Ishikawa (cell line): ENCODE measurements at regions not wholly inside any gene's neighbourhood (a gene's known extent, or its start where the extent isn't known, plus 50 kb on each side); places are given as distances from the start of the nearest gene placed in this dataset.

Experiments used
- CEBPB ChIP-seq: IDR thresholded peaks from 2 replicates; pipeline ENCODE4 v1.6.1; 2012
- CREB1 ChIP-seq: IDR thresholded peaks from 2 replicates; pipeline ENCODE4 v1.6.1; 2012; ENCODE audit warnings: low read depth
- EGR1 ChIP-seq: IDR thresholded peaks from 2 replicates; pipeline ENCODE4 v1.6.1; 2012
- EP300 ChIP-seq: IDR thresholded peaks from 2 replicates; pipeline ENCODE4 v1.6.1; 2012; ENCODE audit warnings: borderline replicate concordance
- FOXM1 ChIP-seq: IDR thresholded peaks from 2 replicates; pipeline ENCODE4 v1.6.1; 2012; ENCODE audit warnings: low read depth, borderline replicate concordance
- NFIC ChIP-seq: IDR thresholded peaks from 2 replicates; pipeline ENCODE4 v1.6.1; 2012
- RAD21 ChIP-seq: IDR thresholded peaks from 2 replicates; pipeline ENCODE4 v1.6.1; 2012; ENCODE audit warnings: low read depth
- TAF1 ChIP-seq: IDR thresholded peaks from 2 replicates; pipeline ENCODE4 v1.6.1; 2012; ENCODE audit warnings: low read depth, mild to moderate bottlenecking
- TCF12 ChIP-seq: IDR thresholded peaks from 2 replicates; pipeline ENCODE4 v1.6.1; 2012; ENCODE audit warnings: low read depth
- TEAD4 ChIP-seq: IDR thresholded peaks from 2 replicates; pipeline ENCODE4 v1.6.1; 2012
- YY1 ChIP-seq: IDR thresholded peaks from 2 replicates; pipeline ENCODE4 v1.6.1; 2012; ENCODE audit warnings: low read depth
- ZBTB7A ChIP-seq: IDR thresholded peaks from 2 replicates; pipeline ENCODE4 v1.6.1; 2012; ENCODE audit warnings: low read depth
- TF ChIP-seq, protein P1 (sequence below): IDR thresholded peaks from 2 replicates; pipeline ENCODE4 v1.6.1; 2012
- TF ChIP-seq, protein P2 (sequence below): IDR thresholded peaks from 2 replicates; pipeline ENCODE4 v1.6.1; 2012
- TF ChIP-seq, protein P3 (sequence below): IDR thresholded peaks from 2 replicates; pipeline ENCODE4 v1.6.1; 2012; ENCODE audit warnings: low read depth, mild to moderate bottlenecking

DNA sequence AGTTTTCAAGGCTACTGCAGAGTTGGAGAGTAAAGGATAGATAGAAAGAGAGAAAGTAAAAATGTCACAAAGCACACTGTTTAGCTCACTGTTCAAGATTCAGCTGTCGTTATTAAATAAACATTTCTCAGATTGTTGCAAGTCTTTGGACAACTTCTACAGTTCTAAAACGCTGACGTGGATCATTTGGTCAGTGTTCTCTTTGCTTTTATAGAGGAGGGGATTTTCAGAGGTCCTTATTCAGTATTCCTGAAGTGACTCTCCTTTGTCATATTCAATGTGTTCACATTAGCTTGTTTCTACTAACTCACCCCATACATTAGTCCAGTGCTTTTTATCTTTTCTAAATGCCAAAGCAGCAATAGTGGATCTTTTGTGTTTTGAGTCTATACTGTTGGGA, 154.7 kb upstream of the ARGLU1 start:
- no peak for TF ChIP-seq NFIC
- TF ChIP-seq CEBPB = no peak
- TF ChIP-seq RAD21 = no peak
- TF ChIP-seq, protein P1, sequence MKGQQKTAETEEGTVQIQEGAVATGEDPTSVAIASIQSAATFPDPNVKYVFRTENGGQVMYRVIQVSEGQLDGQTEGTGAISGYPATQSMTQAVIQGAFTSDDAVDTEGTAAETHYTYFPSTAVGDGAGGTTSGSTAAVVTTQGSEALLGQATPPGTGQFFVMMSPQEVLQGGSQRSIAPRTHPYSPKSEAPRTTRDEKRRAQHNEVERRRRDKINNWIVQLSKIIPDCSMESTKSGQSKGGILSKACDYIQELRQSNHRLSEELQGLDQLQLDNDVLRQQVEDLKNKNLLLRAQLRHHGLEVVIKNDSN = no peak
- no peak for TF ChIP-seq TAF1
- TF ChIP-seq, protein P2, sequence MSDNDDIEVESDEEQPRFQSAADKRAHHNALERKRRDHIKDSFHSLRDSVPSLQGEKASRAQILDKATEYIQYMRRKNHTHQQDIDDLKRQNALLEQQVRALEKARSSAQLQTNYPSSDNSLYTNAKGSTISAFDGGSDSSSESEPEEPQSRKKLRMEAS = no peak

DNA sequence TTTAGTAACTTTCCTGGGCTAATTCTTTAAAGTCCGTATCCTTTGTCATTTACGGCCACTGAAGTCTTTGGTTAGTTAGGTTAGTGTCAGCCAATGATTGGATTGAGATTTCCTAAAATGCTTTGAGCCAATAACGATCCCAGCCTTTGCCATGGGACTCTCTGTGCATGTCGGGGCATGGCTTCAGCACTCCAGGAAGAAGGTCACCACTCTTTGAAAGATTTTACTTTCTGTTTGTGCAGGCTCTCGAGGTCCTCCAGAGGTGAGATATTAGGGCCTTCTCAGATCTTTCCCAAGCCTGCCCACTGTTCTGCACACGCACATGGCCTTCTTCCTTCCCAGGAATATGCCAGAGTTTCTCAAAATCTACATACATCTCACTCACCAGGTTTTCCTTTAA, 153.7 kb upstream of the ARGLU1 start:
- no peak for TF ChIP-seq EGR1
- no peak for TF ChIP-seq TEAD4

DNA sequence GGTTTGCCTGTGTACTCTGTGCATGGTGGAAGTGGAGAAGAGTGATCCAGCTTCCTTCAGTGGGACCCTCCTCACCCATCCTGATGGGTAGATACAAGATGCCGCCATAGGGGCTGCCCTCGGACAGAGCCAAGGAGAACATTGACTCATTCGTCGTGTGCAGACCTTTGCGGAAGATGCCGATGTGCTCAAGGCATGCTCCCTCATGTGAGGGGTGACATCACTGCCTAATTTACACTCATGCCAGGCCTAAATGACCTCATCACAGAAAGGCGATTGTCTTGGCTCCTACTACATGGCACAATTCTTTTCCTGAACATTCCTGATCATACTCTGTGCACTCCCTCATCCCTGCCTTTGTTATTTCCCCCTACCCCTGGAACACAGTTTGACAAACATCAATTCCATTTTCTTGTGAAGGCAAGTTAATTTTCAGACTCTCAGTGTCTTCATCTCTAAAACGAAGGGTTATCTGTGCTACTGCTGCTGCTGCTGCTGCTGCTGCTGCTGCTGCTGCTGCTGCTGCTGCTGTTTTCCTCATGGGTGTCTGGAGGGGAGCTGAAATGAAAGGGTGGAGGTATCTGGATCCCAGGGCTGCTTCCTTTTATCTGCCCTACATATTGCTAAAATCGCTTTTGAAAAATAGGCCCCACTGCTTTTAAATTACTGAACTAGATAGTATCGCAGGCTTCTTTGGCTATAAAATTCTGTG, 146.5 kb upstream of the ARGLU1 start:
- TF ChIP-seq CEBPB = no peak
- TF ChIP-seq FOXM1 = no peak
- no peak for TF ChIP-seq TAF1
- TF ChIP-seq, protein P3, sequence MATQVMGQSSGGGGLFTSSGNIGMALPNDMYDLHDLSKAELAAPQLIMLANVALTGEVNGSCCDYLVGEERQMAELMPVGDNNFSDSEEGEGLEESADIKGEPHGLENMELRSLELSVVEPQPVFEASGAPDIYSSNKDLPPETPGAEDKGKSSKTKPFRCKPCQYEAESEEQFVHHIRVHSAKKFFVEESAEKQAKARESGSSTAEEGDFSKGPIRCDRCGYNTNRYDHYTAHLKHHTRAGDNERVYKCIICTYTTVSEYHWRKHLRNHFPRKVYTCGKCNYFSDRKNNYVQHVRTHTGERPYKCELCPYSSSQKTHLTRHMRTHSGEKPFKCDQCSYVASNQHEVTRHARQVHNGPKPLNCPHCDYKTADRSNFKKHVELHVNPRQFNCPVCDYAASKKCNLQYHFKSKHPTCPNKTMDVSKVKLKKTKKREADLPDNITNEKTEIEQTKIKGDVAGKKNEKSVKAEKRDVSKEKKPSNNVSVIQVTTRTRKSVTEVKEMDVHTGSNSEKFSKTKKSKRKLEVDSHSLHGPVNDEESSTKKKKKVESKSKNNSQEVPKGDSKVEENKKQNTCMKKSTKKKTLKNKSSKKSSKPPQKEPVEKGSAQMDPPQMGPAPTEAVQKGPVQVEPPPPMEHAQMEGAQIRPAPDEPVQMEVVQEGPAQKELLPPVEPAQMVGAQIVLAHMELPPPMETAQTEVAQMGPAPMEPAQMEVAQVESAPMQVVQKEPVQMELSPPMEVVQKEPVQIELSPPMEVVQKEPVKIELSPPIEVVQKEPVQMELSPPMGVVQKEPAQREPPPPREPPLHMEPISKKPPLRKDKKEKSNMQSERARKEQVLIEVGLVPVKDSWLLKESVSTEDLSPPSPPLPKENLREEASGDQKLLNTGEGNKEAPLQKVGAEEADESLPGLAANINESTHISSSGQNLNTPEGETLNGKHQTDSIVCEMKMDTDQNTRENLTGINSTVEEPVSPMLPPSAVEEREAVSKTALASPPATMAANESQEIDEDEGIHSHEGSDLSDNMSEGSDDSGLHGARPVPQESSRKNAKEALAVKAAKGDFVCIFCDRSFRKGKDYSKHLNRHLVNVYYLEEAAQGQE = no peak
- no peak for TF ChIP-seq CREB1
- no peak for TF ChIP-seq TCF12
- TF ChIP-seq ZBTB7A = no peak
- no peak for TF ChIP-seq EP300
- no peak for TF ChIP-seq TEAD4
- TF ChIP-seq YY1 = no peak
- TF ChIP-seq, protein P1 = no peak

DNA sequence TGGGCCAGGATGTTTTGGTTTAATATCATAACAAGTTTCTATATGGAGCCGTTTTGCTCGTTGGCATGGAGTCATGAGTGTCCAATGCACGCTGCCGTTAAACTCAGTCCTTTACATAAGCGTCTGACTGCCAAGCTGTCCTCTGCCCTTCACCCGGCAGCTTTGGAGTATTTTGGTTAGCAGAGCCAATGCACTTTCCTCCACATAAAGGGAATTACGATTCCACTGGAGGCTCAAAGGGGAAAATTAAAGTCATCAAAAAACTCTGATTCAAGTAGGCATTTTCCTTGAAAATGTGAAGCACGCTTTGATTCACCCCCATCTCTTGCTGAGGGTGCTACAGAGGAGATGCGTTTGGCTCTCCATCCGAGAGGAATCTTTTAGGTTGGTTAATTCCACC, 144.4 kb upstream of the ARGLU1 start:
- TF ChIP-seq ZBTB7A (no peak), NFIC (no peak), YY1 (no peak), TCF12 (no peak), CEBPB (no peak), EGR1 (no peak)
- TF ChIP-seq, protein P3 = no peak
- TF ChIP-seq, protein P1 = no peak

DNA sequence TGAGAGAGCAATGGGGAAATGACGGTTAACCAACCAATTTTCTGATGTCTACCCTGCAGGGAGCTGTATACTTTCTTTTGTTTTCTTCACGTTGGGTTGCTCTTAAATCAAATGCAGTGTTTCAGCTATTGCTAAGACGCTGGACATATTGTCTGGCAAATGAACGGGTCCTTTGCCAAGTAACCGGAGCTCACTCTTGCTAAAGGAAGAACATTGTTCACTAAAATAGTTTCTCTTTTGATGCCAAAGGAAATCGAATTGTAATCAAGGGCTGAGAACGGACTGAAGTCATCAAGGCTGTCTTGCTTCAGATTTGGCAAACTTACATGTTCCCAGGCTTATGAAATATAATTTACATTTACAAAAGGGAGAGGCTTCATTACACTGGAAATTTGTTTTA, 142.3 kb upstream of the ARGLU1 start:
- no peak for TF ChIP-seq ZBTB7A
- no peak for TF ChIP-seq EGR1
- TF ChIP-seq CREB1 = no peak
- TF ChIP-seq, protein P1 = no peak
- TF ChIP-seq TAF1 = no peak
- no peak for TF ChIP-seq TCF12
- TF ChIP-seq, protein P2 = no peak
- no peak for TF ChIP-seq TEAD4
- TF ChIP-seq NFIC = no peak
- TF ChIP-seq CEBPB = no peak
- no peak for TF ChIP-seq FOXM1

DNA sequence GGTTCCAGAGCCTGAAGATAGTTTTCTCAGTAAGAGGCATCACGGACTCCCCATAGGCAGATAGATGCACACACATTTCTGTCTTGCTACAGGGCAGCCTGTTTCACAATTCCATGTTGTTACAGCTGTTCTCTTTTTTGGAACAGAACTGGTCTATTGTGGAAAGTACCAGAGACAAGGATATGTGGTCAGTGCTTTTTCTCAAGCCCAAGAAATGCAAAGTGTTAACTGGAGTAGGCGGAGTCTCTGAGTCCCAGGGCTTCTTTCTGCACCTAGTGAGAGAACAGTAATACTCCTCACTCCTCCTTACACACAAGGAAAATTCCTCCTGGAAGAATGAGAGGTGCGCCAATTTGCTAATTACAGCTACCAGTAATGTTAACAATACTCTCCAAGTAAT, 141.6 kb upstream of the ARGLU1 start:
- TF ChIP-seq NFIC (no peak), FOXM1 (no peak), EP300 (no peak), CEBPB (no peak), CREB1 (no peak), TCF12 (no peak), TEAD4 (no peak), ZBTB7A (no peak), EGR1 (no peak)
- TF ChIP-seq, protein P1 = no peak
